ENCODE measurements at regions not wholly inside any gene's neighbourhood (a gene's known extent, or its start where the extent isn't known, plus 50 kb on each side); places are given as distances from the start of the nearest gene placed in this dataset.

DNA sequence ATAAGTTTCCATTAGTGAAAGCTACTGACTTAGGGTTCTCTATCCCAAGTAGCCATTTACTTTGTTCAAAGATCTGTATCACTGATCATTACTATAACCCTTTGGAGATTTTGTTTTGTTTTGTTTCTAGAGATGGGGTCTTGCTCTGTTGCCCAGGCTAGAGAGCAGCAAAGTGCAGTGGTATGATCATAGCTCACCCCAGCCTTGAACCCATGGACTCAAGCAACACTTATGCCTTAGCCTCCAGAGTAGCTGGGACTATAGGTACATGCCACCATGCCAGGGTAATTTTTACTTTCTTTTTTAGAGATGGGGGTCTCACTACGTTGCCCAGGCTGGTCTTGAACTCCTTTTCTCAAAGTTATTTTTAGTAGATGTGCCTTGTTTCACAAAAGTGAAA, 154.7 kb downstream of the KCNJ2 start:
- TF ChIP-seq, protein P1, sequence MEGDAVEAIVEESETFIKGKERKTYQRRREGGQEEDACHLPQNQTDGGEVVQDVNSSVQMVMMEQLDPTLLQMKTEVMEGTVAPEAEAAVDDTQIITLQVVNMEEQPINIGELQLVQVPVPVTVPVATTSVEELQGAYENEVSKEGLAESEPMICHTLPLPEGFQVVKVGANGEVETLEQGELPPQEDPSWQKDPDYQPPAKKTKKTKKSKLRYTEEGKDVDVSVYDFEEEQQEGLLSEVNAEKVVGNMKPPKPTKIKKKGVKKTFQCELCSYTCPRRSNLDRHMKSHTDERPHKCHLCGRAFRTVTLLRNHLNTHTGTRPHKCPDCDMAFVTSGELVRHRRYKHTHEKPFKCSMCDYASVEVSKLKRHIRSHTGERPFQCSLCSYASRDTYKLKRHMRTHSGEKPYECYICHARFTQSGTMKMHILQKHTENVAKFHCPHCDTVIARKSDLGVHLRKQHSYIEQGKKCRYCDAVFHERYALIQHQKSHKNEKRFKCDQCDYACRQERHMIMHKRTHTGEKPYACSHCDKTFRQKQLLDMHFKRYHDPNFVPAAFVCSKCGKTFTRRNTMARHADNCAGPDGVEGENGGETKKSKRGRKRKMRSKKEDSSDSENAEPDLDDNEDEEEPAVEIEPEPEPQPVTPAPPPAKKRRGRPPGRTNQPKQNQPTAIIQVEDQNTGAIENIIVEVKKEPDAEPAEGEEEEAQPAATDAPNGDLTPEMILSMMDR (IDR thresholded peaks at IDR 0.05): no peak
- TF ChIP-seq POLR2AphosphoS5 (IDR thresholded peaks at IDR 0.05; ENCODE audit: insufficient read depth in 1 of 2, low read depth in 1 of 2): no peak

All from vagina (tissue), 2 donors.